Spleen (tissue), 7 donors: ENCODE measurements at regions not wholly inside any gene's neighbourhood (a gene's known extent, or its start where the extent isn't known, plus 50 kb on each side); places are given as distances from the start of the nearest gene placed in this dataset.

Experiments used
- CTCF ChIP-seq, 11 experiments: fragments of 200-600 bp in 7 of 11; fragments of 450-650 bp in 4 of 11; sonication (generic) in 4 of 11; IDR thresholded peaks in 8 of 11; conservative IDR thresholded peaks in 3 of 11; 1 replicate in 7 of 11; 2 replicates in 4 of 11; pipeline versions ENCODE4 v1.4.0 to v1.8.0; 2016 to 2021; ENCODE audit warnings: antibody characterized with exemption in 11 of 11, inconsistent platforms in 4 of 11, mild to moderate bottlenecking in 1 of 11
- POLR2A ChIP-seq, 3 donors: fragments of 450-650 bp; IDR thresholded peaks; one replicate each; pipeline ENCODE4 v1.5.1; 2017; ENCODE audit warnings: antibody characterized with exemption in 3 of 3, mild to moderate bottlenecking in 1 of 3
- donor health status: DM: no; HTN: no; CAD: no; lungs with moderate emphysema.
- donor health status: DM: no; HTN: no; CAD: no.
- donor health status: DM: no; HTN: no; CAD: no.

- TF ChIP-seq POLR2A (IDR thresholded peaks at IDR 0.05) (no peak), CTCF (IDR thresholded peaks at IDR 0.05 in 8 of 11, conservative IDR thresholded peaks at IDR 0.05 in 3 of 11) (no peak)
Observed at GRCh38 chr3:181623924-181624694, 87.6 kb upstream of the SOX2 start.
